SK-N-MC (cell line): ENCODE measurements at regions not wholly inside any gene's neighbourhood (a gene's known extent, or its start where the extent isn't known, plus 50 kb on each side); places are given as distances from the start of the nearest gene placed in this dataset.

Experiments
- EZH2 ChIP-seq: fragments of 200-600 bp; sonication (generic); IDR thresholded peaks from one replicate; pipeline ENCODE4 v1.6.1; 2017; ENCODE audit warnings: antibody characterized with exemption
- FOXP2 ChIP-seq: optimal IDR thresholded peaks from 2 replicates; pipeline ENCODE3; 2011; ENCODE audit warnings: mild to moderate bottlenecking, moderate library complexity; ENCODE audit not compliant: insufficient read depth; ENCODE audit errors: extremely low read length, control extremely low read depth
- POLR2AphosphoS5 ChIP-seq: IDR thresholded peaks from 2 replicates; pipeline ENCODE4 v1.6.1; 2012; ENCODE audit warnings: mild to moderate bottlenecking, low read depth, low read length, borderline replicate concordance

DNA sequence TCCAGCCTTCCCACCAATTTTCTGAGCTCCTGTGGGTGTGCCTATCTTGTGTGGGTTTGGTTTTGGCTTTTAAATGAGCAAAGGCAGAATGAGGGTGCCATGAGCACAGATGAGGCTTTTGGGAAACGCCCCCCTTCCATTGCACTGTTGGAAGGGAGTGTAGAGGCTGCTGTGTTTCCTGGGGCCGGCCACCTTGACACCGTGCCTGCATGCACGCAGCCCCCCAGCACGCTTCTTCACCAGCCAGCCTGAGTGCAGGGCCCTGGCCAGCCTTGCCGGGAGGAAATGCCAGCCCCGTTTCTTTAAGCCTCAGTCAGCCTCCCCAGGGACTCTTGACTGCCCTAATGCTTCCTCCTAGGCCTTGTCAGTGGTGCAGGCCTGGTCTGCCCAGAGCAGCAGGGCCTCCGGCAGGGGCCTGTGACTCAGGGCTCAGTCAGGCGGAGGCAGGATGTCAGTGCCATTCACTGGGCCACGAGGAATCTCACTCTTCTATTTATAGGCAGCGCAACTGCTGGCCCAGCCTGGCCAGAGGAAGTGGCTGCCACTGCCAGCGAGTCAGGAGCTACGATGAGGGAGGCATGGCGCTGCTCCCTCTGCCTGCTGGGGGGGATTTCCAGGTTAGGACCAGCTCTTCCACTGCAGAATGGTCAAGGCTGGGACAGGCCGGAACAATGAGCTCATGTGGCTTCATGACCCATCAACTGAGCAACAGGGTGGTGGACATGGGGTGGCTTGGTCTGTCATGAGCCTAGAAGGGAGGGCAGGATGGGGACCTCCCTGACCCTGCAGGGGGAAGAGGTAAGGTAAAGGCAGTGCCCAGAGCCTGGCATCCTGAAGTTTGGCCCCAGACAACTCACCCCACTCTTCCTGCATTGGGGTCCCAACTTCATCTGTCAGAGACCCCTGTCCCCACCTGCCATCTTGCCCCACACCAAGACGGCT lies 205.2 kb downstream of the RAB11FIP4 start:
- TF ChIP-seq EZH2 (no peak), POLR2AphosphoS5 (no peak), FOXP2 (no peak)
